ENCODE measurements at regions not wholly inside any gene's neighbourhood (a gene's known extent, or its start where the extent isn't known, plus 50 kb on each side); places are given as distances from the start of the nearest gene placed in this dataset.

DNA sequence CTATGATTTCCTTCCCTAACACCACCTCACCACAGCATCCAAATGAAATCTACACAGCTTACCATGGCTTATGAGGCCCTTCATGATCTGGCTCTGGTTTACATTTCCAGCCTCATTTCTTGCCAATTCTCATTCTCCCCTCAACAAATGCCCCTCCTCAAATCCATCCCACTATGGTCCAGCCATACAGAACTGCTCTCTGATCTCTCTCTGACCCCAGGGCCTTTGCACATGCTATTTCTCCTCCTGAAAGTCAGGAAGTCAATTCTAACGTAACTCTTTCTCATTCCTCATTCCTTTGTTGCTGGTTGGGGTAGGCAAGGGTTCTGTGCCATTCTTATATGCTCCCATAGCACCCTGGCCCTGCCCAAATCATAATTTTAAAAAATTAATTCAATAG is 120.0 kb downstream of the LRIG2 start:
- no peak for DNase-seq
- Histone ChIP-seq H2BK5ac (ENCODE audit: insufficient read length, low read length) (no peak overlapping the region), H2BK15ac (ENCODE audit: low read depth, low read length) (no peak overlapping the region), H3T11ph (ENCODE audit: low read length) (no peak overlapping the region), H2AK5ac (ENCODE audit: insufficient read length, low read length) (no peak overlapping the region), H4K91ac (ENCODE audit: insufficient read length, low read depth, low read length) (no peak overlapping the region), H3K14ac (ENCODE audit: insufficient read depth, low read length) (no peak overlapping the region), H4K5ac (ENCODE audit: insufficient read length, low read depth, low read length) (no peak overlapping the region), H3K18ac (ENCODE audit: insufficient read length, low read depth, low read length) (no peak overlapping the region), H4K20me1 (ENCODE audit: control insufficient read depth, insufficient read depth, insufficient read length) (no peaks in the 10 kb centered on the region), H3K56ac (ENCODE audit: insufficient read length, low read depth, low read length) (no peak overlapping the region), H3K79me2 (ENCODE audit: insufficient read depth, low read length) (no peaks in the 10 kb centered on the region), H2BK20ac (ENCODE audit: low read depth, low read length, poor library complexity, severe bottlenecking) (no peak overlapping the region), H3K27ac (ENCODE audit: insufficient read length, low read depth, low read length) (no peak overlapping the region), H2BK120ac (ENCODE audit: low read depth, low read length, poor library complexity, severe bottlenecking) (no peak overlapping the region), H2BK12ac (ENCODE audit: insufficient read length, low read depth, low read length) (no peak overlapping the region), H2AFZ (ENCODE audit: low read length) (no peak overlapping the region), H3K4me2 (ENCODE audit: insufficient read depth, insufficient read length, low read length) (no peak overlapping the region), H3K9ac (ENCODE audit: extremely low read depth, insufficient read length, low read length) (no peak overlapping the region), H3K23me2 (ENCODE audit: insufficient read length, low read depth, low read length, poor library complexity, severe bottlenecking) (no peaks in the 10 kb centered on the region), H3K9me3 (ENCODE audit: control insufficient read depth, low read depth, low read length) (no peaks in the 10 kb centered on the region), H4K8ac (replicated peaks; ENCODE audit: insufficient read length, low read depth, low read length) (no peak overlapping the region), H3K23ac (ENCODE audit: insufficient read length, low read depth, low read length) (no peak overlapping the region), H3K27me3 (ENCODE audit: insufficient read depth, low read length) (no peaks in the 10 kb centered on the region), H3K4ac (ENCODE audit: low read depth, low read length) (no peak overlapping the region), H3K79me1 (ENCODE audit: insufficient read depth, low read depth, low read length, poor library complexity, severe bottlenecking) (no peaks in the 10 kb centered on the region), H3K4me1 (ENCODE audit: insufficient read depth, low read length) (no peaks in the 10 kb centered on the region)
- TF ChIP-seq, protein P1, sequence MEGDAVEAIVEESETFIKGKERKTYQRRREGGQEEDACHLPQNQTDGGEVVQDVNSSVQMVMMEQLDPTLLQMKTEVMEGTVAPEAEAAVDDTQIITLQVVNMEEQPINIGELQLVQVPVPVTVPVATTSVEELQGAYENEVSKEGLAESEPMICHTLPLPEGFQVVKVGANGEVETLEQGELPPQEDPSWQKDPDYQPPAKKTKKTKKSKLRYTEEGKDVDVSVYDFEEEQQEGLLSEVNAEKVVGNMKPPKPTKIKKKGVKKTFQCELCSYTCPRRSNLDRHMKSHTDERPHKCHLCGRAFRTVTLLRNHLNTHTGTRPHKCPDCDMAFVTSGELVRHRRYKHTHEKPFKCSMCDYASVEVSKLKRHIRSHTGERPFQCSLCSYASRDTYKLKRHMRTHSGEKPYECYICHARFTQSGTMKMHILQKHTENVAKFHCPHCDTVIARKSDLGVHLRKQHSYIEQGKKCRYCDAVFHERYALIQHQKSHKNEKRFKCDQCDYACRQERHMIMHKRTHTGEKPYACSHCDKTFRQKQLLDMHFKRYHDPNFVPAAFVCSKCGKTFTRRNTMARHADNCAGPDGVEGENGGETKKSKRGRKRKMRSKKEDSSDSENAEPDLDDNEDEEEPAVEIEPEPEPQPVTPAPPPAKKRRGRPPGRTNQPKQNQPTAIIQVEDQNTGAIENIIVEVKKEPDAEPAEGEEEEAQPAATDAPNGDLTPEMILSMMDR (conservative IDR thresholded peaks at IDR 0.05) = no peak
- peaks cover 26 to 29% of the 10 kb centered on the region in 2 experiments for H3K4me1 Mint-ChIP-seq
- H3K36me3 Mint-ChIP-seq (ENCODE audit: insufficient read depth in 1 of 3, low read depth in 3 of 3) = peaks cover 0 to 8% (median 3%) of the 10 kb centered on the region in 3 experiments; a peak in 4 of 7 replicates
- H3K4me3 Mint-ChIP-seq = no peak overlapping the region
- H3K9me3 Mint-ChIP-seq = peaks cover 4 to 8% of the 10 kb centered on the region in 2 experiments; a peak in 3 of 5 replicates
- no peak overlapping the region for H3K27ac Mint-ChIP-seq
- no peaks in the 10 kb centered on the region for H3K27me3 Mint-ChIP-seq (ENCODE audit: low read depth)
- no CpG with 5 or more reads among the region's 1 CpG for WGBS (ENCODE audit: extremely low coverage, insufficient read length, low lambda C conversion rate)
